ENCODE measurements at regions not wholly inside any gene's neighbourhood (a gene's known extent, or its start where the extent isn't known, plus 50 kb on each side); places are given as distances from the start of the nearest gene placed in this dataset.

GRCh38 chr13:51518827-51519226 is 65.4 kb upstream of the WDFY2 start:
- DNase-seq (ENCODE audit: low read depth) = no peak

DNA sequence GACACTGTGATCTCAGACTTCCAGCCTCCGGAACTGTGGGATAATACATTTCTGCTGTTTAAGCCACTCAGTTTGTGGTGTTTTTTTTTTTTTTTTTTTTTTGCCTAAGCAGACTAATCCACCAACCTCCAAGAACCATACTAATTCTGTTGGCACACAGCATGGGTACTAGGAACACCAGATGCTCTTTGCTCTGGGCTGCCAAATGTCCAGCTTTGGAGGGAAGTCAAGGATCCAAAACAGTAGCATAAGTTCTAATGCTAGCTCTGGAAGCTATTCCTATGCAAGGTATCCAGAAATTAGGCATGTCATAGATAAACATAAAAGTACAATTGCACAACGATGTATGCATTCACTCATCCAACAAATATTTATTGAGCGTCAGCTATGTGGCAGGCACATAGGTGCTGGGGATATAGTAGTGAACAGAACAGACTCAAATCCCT is 64.5 kb upstream of the WDFY2 start:
- DNase-seq (ENCODE audit: low read depth) = no peak

GRCh38 chr13:51520524-51520923 is 63.7 kb upstream of the WDFY2 start:
- no peak for DNase-seq (ENCODE audit: low read depth)

DNA sequence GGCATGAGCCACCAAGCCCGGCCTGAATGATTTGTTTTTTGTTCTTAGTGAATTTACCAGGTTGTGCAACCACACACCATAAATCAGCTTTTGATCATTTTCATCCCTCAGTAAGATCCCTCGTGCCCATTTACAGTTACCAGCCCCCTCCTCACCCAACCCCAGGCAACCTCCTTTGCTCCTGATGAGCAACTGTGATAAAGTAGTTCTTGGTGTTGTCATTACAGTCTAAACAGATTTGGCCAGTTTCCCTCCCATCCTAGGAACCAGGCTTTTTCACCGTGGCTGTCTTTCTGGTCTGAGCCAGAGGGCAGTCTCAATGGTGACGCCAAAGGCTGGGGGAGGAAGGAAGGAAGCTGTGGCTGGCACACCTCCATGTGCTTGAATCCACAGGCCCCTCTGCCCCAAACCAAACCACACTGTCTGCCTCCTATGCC is 61.2 kb upstream of the WDFY2 start:
- DNase-seq (ENCODE audit: low read depth) = peak; percentile 70

DNA sequence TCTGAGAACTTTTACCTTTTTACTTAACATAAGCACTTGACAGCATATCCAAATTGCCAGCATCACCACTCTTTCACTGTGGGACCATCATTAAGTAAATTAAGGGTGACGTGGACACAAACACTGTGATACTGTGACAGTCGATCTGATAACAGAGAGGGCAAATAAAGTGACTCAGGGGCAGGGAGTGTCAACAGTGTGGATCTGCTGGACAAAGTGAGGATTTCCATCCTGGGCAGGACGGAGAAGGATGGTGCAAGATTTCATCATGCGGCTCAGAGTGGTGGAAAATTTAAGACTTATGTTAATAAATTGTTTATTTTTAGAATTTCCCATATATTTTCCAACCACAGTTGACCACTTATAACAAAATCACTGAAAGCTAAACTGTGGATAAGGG is 60.0 kb upstream of the WDFY2 start:
- DNase-seq (ENCODE audit: low read depth) = no peak

DNA sequence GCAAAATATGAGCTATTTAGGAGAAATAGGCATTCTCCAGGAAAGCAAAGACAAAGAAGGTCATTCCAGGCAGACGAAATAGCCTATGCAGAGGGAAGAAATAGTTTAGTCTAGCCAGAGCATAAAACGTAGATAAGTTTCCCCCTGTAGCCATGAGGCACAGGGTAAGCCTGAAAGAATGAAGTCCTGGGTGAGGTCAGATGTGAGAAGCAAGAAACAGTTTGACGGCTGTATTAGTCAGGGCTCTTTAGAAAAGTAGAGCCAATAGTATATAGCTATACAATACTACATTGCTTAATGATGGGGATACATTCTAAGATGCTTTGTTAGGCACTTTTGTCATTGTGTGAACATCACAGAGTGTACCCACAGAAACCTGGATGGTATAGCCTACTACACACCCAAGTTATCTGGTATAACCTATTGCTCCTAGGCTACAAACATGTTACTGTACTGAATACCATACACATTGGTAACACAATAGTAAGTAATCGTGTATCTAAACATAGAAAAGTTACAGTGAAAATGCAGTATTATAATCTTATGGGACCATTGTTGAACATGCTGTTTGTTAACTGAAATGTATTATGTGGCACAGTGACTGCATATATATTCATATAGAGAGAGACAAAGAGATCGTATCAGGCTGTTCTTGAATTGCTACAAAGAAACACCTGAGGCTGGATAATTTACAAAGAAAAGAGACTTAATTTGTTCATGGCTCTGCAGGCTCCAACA is 59.3 kb upstream of the WDFY2 start:
- no peak for DNase-seq (ENCODE audit: low read depth)

- DNase-seq (ENCODE audit: low read depth) = no peak
Measured at GRCh38 chr13:51525567-51526167, 58.6 kb upstream of the WDFY2 start.

GRCh38 chr13:51526202-51526601 is 58.1 kb upstream of the WDFY2 start:
- no peak for DNase-seq (ENCODE audit: low read depth)

DNA sequence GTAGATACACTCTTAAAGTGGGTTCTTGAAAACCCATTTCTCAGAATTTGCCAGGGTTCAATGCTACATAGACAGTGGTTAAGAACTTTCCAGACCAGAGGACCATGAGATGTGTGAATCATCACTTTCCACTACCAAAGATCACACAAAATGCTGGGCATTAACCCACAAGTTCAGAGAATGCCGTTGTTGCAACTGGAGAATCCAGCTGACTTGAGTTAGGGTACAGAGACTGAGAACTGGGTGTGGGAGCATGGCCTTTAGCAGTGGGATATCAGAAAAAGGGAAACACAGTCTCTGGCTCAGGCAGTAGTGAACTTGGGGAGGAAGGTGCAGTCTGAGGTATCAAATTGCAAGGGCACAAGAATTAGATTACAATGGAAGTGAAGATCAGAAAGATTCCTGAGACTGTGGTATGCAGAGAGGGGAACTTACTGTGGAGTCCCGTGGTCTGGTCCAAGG is 51.5 kb upstream of the WDFY2 start:
- no peak for DNase-seq (ENCODE audit: low read depth)

DNA sequence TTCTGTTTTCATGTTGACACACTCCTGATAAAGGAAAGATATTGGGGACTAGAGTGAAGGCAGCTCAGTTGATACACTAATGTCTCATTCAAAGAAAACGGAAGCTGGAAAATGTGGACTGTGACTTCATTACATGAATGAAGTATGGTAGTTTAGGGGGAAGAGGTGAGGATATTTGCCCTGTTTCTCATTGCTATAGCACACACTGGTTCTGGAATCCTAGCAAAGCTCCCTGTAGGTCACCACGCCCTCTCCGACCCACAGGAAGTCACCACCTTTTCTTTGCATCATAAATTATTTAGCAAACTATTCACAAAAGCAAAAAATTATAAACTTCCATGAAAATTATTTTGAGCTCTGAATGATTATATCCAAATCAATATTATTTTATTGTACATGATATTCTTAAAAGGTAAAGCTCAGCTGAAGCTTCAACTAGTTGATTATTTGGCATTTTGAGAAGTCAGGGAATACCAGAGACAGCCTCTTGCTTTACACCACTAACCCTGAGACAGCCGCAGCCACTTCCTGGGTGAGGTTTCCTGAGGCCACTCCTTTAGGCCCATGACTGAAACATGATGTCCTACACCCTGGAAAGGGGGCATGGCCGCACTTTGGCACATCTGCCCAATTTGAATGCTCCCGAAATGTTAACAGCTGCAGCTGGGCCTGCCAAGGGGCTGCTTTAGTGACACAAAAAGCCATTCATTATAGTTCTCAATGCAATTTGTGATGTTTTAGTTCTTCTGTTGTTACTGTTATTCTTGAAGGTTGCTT is 50.0 kb upstream of the WDFY2 start:
- no peak for DNase-seq (ENCODE audit: low read depth)

Measured in CMK (cell line).